Urothelium cell line (cell line): ENCODE measurements at regions not wholly inside any gene's neighbourhood (a gene's known extent, or its start where the extent isn't known, plus 50 kb on each side); places are given as distances from the start of the nearest gene placed in this dataset.

Experiments
- DNase-seq: peaks from one replicate; pipeline ENCODE4 v3.0.0; 2011; ENCODE audit warnings: low spot score, mixed read lengths
- FAIRE-seq: peaks from 2 replicates; lab custom pipeline; 2011; peaks lifted over from hg19 to GRCh38; lab: Jason Lieb, UNC

DNA sequence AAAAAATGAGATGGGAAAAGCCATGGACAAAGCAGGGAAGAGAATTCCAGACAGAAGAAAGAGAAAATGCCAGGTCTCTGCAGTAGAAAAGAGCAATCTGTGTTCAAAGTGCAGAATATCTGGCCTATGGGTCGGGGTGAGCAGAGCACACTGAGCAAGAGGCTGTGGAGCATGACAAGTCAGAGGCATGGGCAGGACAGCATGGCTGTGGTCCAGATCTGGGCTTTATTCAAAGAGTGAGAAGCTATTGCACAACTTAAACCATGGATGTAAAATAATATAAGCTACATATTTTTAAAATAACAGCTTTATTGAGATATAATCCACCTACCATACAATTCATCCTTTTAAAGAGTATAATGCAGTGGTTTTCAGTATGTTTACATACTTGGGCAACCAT lies 133.1 kb upstream of the SPDL1 start:
- DNase-seq (no peak), FAIRE-seq (no peak)

DNA sequence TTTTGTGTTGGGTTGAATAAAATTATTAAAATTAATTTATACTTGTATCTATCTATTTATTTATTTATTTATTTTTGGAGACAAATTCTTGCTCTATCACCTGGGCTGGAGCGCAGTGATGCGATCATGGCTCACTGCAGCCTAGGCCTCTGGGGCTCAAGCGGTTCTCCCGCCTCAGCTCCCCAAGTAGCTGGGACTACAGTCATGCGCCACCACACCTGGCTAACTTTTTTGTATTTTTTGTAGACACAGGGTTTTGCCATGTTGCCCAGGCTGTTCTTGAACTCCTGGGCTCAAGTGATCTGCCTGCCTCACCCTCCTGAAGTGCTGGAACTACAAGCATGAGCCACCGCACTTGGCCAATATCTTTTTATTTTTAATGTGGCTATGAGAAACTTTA lies 134.7 kb upstream of the SPDL1 start:
- DNase-seq (no peak), FAIRE-seq (no peak)

DNA sequence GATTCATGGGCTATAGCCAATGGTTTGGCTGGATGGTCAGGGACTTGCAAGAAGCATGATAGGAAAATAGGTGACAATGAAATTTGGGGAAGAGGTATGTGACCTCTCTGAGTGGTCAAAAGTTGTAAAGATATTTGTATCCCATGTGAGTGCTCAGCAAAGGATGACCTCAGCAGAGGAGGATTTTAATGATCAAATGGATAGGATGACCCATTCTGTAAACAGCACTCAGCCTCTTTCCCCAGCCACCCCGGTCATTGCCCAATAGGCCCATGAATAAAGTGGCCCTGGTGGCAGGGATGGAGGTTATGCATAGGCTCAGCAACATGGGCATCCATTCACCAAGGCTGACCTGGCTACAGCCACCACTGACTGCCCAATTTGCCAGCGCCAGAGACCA lies 138.4 kb upstream of the SPDL1 start:
- FAIRE-seq = no peak

DNA sequence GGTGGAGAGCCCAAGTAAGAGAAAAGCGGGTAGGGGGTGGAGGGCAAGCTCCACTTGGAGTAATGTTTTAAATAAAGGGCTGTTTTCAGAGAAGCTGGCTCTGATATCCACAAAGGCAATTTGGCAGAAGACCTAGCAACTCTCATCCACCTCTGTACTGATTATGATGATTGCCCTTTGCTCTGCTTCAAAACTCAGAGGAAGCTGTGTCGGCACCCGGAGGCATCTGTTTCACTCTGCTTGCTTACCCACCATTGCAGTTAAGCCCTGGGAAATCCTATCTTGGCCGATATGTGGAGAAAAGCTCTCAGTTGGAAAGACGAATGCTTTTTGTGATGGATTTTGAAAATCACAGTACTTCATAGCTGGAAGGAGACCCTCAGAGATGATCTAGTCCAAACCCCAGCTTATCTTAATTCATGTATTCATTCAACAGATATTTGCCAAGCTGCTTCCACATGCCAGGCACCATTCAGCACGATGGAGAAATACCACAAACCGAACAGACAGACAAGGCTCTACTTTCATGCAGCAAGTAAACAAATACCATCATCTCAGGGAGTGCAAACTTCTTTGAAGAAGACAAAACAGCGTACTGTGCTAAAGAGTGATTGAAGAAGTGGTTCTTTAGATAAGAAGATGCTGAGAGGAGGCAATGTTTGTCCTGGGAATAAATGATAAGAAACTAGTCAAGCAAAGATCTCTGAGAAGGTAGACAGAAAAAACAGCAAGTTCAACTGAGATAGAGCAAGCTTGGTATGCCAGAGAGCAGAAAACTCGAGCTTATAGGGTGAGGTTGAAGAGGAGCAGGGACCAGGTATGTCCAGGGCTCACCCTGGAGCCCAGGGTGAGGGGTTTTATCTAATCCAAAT lies 140.4 kb upstream of the SPDL1 start:
- FAIRE-seq (no peak), DNase-seq (no peak)

More for the DNA sequence above, 138.4 kb upstream of the SPDL1 start:
- no peak for DNase-seq

DNA sequence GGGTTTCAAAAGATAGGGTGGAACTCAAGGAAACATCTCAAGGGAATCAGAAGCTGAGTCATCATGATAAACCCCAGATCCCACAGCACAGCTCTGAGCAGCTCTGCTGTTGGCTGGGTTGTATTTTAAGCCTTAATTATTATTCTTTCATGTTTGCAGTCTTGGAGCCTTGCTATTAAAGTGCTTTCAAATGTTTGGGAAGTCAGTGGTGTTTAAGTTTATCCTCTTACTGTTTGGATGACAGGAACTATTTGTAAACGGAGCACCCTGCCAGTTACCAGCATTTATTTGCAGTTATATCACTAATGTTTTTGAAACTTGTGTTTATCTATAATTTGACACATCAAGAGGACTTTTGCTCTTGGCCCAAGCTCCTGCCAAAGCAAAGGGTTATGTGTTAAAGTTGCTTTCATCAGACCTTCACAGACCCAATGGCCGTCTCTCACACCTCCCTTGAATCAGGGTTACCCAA lies 141.1 kb upstream of the SPDL1 start:
- DNase-seq = no peak
- no peak for FAIRE-seq

DNA sequence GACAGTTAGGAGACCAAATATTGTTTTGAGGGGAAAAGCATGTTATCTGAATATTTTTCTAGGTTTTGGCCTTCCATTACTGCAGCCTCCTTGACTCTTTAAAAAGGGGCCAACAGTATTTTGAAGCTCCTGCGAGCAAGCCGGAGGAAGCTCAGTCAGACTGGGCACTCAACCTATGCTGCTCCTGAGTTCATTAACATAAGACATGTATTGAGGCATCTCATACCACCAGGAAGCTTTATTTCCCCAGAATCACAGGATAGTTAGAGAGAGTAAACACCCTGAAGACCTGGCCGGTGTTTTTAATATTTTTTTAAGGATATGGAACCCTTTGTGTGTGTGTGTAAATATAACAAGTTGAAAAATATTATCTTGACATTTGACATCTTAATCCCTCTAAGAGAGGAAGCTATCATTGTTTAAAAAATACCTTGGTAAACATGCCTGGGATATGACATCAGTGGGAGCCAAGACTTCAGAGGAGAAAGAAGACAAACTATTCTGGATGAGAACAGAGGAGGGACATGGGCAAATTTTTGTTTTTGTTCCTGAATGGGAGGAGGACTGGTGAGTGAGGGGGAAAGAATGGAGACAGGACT lies 139.3 kb upstream of the SLIT3 start:
- DNase-seq = no peak
- no peak for FAIRE-seq

DNA sequence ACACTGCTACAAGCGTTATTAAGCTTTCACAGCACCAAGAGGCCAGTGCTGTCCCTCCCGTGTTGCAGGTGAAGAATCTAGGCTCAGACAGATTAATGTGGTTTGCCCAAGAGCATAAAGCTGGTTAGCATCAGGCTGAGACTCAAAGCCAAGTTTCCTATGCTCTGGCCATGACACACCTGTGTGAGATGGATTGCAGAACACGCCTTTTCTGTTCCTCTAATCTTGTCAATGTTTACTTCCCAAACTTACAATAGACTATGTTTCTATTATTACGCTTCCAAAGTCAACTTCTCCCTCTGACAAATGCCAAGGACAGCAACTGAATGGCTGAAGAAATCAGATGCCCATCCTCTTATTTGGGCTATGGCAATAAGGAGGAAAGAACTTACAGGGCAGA lies 138.4 kb upstream of the SLIT3 start:
- DNase-seq (no peak), FAIRE-seq (no peak)

DNA sequence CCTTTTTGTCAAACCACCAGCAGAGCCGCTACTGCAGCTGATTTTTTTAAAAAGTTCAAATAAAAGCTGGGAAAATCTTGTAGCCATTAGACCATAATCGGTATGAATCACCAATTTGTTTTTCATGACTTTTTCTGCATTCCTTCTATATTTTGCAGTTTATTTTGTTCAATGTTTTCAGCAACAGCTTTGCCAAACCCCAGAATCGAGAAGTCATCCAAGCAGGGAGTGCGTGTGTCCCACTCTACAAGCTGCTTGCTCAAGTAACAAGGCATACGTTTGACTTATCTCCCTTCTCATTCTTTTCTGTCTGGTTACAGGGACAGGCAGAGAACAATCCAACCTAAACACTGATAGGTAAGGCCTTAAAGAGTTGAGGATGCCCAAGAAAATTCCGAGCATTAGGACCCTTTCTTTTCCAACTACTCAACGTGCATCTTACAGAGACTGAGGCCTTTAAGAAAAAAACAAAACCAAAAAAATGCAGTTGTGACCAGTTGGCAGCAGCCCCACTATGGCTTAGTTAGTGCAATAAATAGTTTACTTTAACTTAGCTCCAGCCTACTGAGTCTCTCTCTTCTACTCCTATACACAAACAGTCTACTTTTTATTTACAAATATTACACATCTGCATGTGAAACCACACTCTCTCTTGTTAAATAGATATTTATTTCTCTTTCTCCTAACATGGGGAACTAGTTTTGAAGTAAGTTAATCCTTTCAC lies 134.7 kb upstream of the SLIT3 start:
- FAIRE-seq (no peak), DNase-seq (no peak)

DNA sequence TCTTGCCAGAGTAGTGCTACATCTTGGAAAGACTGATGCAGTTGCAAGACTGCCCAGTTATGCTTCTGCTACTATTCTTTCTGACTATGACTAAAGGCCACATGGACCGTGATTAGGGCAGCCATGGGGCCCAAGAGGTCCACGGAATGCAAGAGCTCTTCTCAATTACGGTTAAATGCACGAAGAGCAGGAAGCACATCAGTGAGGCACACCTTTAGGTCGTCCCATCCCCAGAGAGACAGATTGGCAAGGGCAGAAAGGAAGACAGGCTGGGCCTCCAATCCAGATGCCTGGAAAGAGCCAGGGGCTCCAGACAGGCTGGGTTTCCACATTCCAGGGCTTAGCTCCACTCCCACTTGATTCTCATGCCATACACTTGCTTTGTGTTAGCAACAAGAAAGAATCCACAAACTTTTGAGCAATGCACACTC lies 132.3 kb upstream of the SLIT3 start:
- DNase-seq (no peak), FAIRE-seq (no peak)

DNA sequence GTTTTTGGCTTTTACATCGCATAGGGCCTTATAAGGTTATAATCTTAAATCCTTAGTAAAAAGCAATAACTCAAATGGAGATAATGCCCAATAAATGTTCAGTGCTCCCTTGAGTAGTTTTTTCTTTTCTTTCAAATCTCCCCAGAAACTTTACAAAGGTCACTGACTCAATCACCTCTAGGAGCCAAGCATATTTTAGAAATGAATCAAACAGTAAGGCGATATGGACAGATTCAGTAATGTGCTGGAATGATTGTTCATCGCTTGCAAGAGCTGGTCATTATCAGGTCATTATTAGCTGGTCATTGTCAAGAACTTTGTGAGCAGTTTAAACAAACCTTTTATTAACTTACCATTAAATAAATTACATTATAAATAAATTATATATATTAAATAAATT lies 130.4 kb upstream of the SLIT3 start:
- no peak for FAIRE-seq
- no peak for DNase-seq

DNA sequence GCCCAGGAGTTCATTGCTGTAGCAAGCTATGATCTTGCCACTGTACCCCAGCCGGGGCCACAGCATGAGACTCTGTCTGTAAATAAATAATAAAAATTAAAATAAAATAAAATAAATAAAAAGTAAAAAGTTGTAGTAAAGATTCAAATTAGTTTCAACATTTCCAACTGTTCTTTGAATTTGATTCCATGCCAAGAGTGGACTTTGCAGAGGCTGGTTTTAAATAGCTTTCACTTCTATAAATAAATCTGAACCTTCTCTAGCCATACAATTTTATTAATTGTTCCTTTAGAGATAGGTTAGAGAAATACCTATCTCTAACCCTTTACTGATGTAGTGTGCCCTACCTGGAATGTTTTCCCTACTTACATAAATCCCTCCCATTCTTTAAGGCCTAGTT lies 129.7 kb upstream of the SLIT3 start:
- DNase-seq = no peak
- FAIRE-seq = no peak

DNA sequence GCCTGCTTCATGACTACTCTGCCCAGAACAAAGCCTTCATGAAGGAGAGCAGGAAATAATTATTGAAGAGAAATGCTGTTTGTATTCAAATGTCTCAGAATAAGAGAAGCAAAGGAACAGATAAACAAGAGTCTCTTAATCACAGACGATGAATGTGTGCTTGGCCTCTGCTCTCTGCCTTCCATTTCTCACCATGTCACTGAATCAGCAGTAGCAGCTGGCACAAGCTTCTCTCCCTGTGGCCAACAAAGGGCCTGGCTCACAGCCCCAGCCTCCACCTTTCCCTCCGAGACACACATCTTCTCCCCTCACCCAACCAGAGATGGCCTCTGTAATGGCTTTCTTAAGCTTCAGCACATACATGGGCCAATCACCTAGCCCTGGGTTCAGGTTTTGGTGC lies 128.1 kb upstream of the SLIT3 start:
- no peak for FAIRE-seq
- no peak for DNase-seq

DNA sequence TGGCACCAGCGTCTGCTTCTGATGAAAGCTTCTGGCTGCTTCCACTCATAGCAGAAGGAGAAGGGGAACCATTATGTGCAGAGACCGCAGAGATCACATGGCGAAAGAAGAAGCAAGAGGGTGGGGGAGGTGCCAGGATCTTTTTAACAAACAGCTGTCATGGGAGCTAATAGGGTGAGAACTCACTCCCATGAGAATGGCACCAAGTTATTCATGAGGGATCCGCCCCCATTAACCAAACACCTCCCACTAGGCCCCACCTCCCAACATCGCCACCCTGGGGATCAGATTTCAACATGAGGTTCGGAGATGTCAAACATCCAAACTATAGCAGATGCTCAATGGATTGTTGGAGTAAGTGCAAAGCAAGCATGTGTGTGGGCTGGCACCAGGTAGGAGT lies 125.8 kb upstream of the SLIT3 start:
- DNase-seq (no peak), FAIRE-seq (no peak)

DNA sequence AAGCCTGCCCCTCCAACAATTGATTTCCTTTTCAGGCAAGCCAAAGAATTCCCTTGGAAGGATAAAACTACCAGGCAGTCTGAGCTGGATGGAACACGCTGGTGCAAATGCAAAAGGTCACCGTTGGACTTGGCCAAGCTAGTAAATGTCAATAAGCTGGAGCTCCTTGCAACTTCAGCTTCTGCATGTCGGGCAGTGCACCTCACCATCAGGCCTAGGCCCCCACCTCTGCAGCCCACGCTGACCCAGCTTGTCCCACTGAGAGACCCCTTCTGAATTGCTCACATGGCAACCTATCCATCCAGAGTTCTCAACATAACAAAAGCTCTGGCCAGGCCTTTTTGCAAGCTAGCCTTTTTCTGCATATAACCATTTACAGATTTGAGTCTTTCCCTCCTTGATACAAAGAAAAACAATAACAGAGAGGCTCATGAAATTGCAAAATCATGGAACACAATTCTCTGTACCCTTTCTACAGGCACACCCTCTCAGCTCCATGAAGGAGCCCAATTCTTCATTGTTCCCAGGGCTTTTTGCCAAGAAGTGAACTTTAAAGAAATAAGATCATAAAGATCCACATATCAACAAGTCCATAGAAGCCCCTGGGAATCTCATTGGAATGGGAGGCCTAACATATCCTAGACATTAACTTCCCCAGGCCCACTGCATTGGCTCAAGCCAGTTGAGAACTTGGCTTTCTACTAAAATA lies 123.9 kb upstream of the SLIT3 start:
- no peak for FAIRE-seq
- no peak for DNase-seq

DNA sequence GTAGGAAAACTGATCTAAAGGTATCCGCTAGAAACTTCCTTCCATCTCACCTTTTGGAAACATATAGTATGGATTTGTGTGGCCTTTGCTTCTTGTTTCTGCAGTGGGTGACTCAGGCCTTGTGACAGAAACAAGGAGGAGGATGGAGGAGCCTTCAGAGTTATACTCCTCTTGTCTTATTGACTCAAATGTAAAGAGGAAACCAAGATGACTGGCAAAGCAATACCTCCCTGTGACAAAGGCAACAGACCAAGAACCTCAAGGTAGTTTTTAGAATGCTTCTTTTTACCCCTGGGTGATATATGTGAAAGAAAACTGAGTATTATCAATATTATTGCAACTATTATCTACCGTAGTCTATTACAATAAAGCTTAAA lies 123.3 kb upstream of the SLIT3 start:
- FAIRE-seq = no peak

DNA sequence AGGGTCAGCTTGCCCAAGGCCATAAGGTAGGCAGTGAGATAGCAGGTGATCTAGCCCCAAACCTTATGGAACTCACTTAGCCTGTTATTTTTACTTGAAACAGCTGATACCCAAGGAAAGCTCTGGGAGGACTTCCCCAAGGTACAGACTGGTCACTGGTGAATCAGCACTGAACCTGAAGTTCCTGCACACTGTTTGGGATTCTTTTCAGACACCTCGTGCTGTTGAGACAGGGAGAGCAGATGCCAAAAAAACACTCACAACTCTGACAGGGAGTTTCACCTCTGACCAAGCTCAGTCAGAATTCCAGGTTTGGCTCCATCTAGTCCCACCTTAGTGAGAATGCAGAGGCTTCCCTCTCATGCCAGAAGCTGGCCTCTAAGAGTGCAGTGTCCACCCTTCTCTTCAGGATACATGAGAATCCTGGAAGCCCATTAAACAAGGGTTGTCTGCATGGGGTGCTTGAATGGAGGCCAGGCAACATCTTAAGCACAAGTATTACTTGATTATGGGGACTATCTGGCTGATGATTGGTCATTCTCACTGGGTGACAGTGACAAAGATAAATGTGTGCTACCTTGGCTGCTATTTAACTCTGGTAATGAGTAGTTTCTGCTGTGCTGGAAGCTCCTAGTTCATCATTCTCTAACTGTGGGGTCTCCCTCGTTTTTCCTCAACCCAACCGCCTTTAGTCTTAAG lies 122.8 kb upstream of the SLIT3 start:
- no peak for DNase-seq
- FAIRE-seq = no peak

More for the DNA sequence above, 123.3 kb upstream of the SLIT3 start:
- no peak for DNase-seq

DNA sequence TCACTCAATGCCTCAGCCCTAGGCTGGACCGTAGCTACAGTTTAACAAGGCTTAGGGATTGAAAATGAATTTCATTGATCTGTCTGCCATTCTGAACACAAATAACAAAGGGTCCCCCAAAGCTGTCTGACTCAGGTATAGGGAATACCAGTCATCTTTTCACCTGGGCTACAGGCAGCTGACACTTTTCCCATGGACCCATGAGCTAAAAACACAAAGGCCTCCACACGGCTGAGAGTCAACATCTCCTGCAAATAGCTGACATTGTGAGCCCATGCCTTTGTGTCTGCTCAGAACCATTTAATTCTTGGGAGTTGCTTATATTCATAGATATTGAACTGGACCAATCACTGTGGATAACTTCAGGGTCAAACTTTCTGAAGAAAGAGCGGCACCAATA lies 121.1 kb upstream of the SLIT3 start:
- no peak for FAIRE-seq
- DNase-seq = no peak

DNA sequence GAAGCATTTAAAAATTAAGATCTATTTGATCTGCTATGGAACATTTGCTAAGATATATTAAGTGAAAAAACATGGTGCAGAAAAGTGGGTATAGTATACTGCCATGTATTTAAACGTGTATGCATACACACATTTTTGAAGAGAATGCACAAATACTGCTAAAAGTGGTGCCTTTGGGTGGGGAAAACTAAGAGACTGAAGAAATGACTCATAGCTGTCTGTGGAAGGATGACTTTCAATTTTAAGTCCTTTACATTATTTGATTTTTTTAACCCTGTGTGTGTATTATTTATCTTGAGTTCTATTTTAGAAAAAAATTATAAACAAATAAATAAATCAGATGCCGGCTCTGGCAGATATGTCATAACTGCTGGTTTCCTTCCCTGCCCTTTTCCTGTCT lies 120.7 kb upstream of the SLIT3 start:
- DNase-seq (no peak), FAIRE-seq (no peak)

DNA sequence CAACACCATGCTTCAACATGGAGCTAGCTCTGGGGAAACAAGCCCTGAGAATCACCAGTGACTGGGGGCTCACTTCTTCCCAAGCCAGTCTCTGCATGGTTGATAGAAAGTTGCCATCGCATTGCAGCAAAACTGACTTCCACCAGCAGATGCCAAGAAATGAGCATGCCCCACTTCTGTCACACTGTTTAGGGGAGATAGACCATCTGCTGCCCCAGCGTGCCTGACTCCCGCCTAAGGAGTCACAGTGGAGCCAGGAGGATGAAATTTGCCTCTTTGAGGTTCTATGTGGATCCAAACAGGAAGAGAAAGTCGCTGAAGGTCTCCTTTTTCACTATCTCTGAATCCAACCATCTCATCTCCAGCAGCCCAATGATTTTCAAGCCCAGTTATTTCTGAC lies 116.7 kb upstream of the SLIT3 start:
- DNase-seq = no peak
- no peak for FAIRE-seq

DNA sequence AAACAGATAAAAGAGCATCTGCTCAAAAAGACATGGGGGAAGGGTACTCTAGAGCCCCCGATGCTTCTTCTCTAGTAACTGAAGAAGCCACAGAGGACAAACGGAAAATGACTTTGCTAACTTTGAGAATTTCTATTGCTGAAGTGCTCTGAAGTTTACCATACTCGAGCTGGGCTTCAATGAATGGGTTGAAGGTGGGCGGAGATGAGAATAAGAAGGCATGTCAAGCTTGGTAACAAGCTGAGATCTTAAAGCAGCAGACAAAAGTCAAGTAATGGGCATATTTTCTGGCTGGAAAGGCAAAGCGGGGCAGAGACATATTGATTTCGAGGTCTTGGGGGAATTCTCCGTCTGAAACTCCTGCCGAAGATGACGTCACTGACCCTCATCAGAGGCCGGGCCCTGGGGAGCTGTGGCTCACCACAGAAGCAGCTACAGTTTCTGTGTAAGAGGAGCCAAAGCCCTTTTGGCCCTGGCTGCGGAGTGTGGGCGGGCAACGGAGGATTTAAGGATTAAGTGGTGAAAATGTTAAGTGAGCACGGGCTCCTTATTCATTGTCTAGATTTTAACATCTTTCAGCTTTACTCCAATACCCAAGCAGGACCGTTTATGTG lies 115.8 kb upstream of the SLIT3 start:
- DNase-seq = peak; percentile 78
- no peak for FAIRE-seq
